SK-N-SH (cell line): ENCODE measurements at regions not wholly inside any gene's neighbourhood (a gene's known extent, or its start where the extent isn't known, plus 50 kb on each side); places are given as distances from the start of the nearest gene placed in this dataset.

Source experiments
- CTCF ChIA-PET: fragments of 300-600, 350-600 bp; formaldehyde crosslinking; extraction: SDS; loops from one replicate; lab custom pipeline; 2021; lab: Yijun Ruan, JAX
- POLR2A ChIA-PET: fragments of 350-600 bp; sonication (Branson Sonifier 250); formaldehyde crosslinking; extraction: SDS; loops from one replicate; lab custom pipeline; 2020; ENCODE audit warnings: antibody characterized with exemption, inconsistent platforms; lab: Yijun Ruan, JAX
- DNase-seq: peaks from one replicate; pipeline ENCODE4 v3.0.0; 2012
- H2AFZ ChIP-seq: fragments of 200-600 bp; sonication (generic); 2 replicates; pipeline ENCODE4 v1.8.1; 2016; ENCODE audit warnings: antibody characterized with exemption, mild to moderate bottlenecking, low read depth
- H3F3A ChIP-seq: fragments of 200-600 bp; sonication (generic); replicated peaks from 2 replicates; pipeline ENCODE3; 2016; ENCODE audit warnings: antibody characterized with exemption, mild to moderate bottlenecking; ENCODE audit not compliant: insufficient read depth
- H3K27ac ChIP-seq, 2 experiments: fragments of 200-500 bp in 1 of 2; fragments of 200-600 bp in 1 of 2; sonication (Bioruptor generic) in 1 of 2; sonication (generic), shearing (Covaris generic) in 1 of 2; 2 replicates each; pipeline versions ENCODE4 v1.5.1 to v1.6.1; 2014 to 2016; ENCODE audit warnings: low read depth in 2 of 2, inconsistent platforms in 1 of 2, low read length in 1 of 2, mild to moderate bottlenecking in 1 of 2, mixed read lengths in 1 of 2
- H3K27me3 ChIP-seq: fragments of 200-600 bp; sonication (generic), shearing (Covaris generic); 2 replicates; pipeline ENCODE4 v1.6.1; 2016; ENCODE audit warnings: mixed run types; ENCODE audit not compliant: insufficient read depth
- H3K36me3 ChIP-seq, 2 experiments: fragments of 200-500 bp in 1 of 2; fragments of 200-600 bp in 1 of 2; sonication (Bioruptor generic) in 1 of 2; sonication (generic) in 1 of 2; replicated peaks in 1 of 2; 2 replicates each; pipeline versions ENCODE3 to v1.5.1; 2014 to 2016; ENCODE audit warnings: low read length in 1 of 2, mild to moderate bottlenecking in 1 of 2; ENCODE audit not compliant: insufficient read depth in 2 of 2, control insufficient read depth in 1 of 2
- H3K4me1 ChIP-seq, 2 experiments: fragments of 200-500 bp in 1 of 2; fragments of 200-600 bp in 1 of 2; sonication (Bioruptor generic) in 1 of 2; sonication (generic), shearing (Covaris generic) in 1 of 2; 2 replicates each; pipeline versions ENCODE4 v1.5.1 to v1.6.1; 2014 to 2016; ENCODE audit warnings: low read depth in 1 of 2, low read length in 1 of 2, mixed run types in 1 of 2; ENCODE audit not compliant: insufficient read depth in 2 of 2, control insufficient read depth in 1 of 2
- H3K4me2 ChIP-seq: fragments of 200-600 bp; sonication (generic), shearing (Covaris generic); 2 replicates; pipeline ENCODE4 v1.6.1; 2017; ENCODE audit warnings: mixed run types
- H3K4me3 ChIP-seq, 2 experiments: fragments of 200-500 bp in 1 of 2; fragments of 200-600 bp in 1 of 2; sonication (Bioruptor generic) in 1 of 2; sonication (generic), shearing (Covaris generic) in 1 of 2; 2 replicates each; pipeline versions ENCODE4 v1.5.1 to v1.8.1; 2014 to 2016; ENCODE audit warnings: low read depth in 2 of 2, inconsistent platforms in 1 of 2, low read length in 1 of 2, mild to moderate bottlenecking in 1 of 2, mixed read lengths in 1 of 2, moderate library complexity in 1 of 2
- H3K79me2 ChIP-seq: fragments of 200-600 bp; sonication (generic); 2 replicates; pipeline ENCODE4 v1.8.1; 2017; ENCODE audit warnings: mild to moderate bottlenecking; ENCODE audit not compliant: insufficient read depth
- H3K9ac ChIP-seq: fragments of 200-600 bp; sonication (generic); 2 replicates; pipeline ENCODE4 v1.6.1; 2017; ENCODE audit warnings: mixed run types
- H3K9me2 ChIP-seq: fragments of 200-600 bp; sonication (generic); 2 replicates; pipeline ENCODE4 v1.6.1; 2017; ENCODE audit warnings: mixed run types
- H3K9me3 ChIP-seq: fragments of 200-600 bp; sonication (generic); 2 replicates; pipeline ENCODE4 v1.6.1; 2017; ENCODE audit warnings: mixed run types, mild to moderate bottlenecking, moderate library complexity
- H4K20me1 ChIP-seq: fragments of 200-600 bp; sonication (generic); 2 replicates; pipeline ENCODE4 v1.6.1; 2017; ENCODE audit warnings: mild to moderate bottlenecking, mixed run types; ENCODE audit not compliant: insufficient read depth
- ELF1 ChIP-seq: IDR thresholded peaks from 2 replicates; pipeline ENCODE4 v1.4.0; 2012
- FOXJ3 ChIP-seq: sonication (generic); formaldehyde crosslinking; IDR thresholded peaks from 2 replicates; pipeline ENCODE4 v1.5.1; 2020; ENCODE audit warnings: mild to moderate bottlenecking, missing genetic modification reagents
- FOXM1 ChIP-seq: IDR thresholded peaks from 2 replicates; pipeline ENCODE4 v1.4.0; 2012; ENCODE audit warnings: low read depth, mild to moderate bottlenecking
- GATA2 ChIP-seq: sonication (generic); formaldehyde crosslinking; IDR thresholded peaks from 2 replicates; pipeline ENCODE4 v1.5.0; 2020; ENCODE audit warnings: mild to moderate bottlenecking, missing genetic modification reagents
- IRF3 ChIP-seq: fragments of 150-350 bp; IDR thresholded peaks from 2 replicates; pipeline ENCODE4 v1.6.1; 2016; ENCODE audit warnings: mild to moderate bottlenecking, low read depth, low read length
- MEF2A ChIP-seq: IDR thresholded peaks from 2 replicates; pipeline ENCODE4 v1.4.0; 2012; ENCODE audit warnings: low read depth, borderline replicate concordance
- MXI1 ChIP-seq: IDR thresholded peaks from 2 replicates; pipeline ENCODE4 v1.6.1; 2012; ENCODE audit warnings: mild to moderate bottlenecking, low read depth, low read length, improper control_type of control experiment
- NRF1 ChIP-seq: IDR thresholded peaks from 2 replicates; pipeline ENCODE4 v1.6.1; 2012; ENCODE audit warnings: low read depth, mild to moderate bottlenecking, low read length
- RAD21 ChIP-seq: IDR thresholded peaks from 2 replicates; pipeline ENCODE4 v1.6.1; 2012; ENCODE audit warnings: mild to moderate bottlenecking, low read length
- RFX5 ChIP-seq: IDR thresholded peaks from 2 replicates; pipeline ENCODE4 v1.6.1; 2012; ENCODE audit warnings: mild to moderate bottlenecking, improper control_type of control experiment, low read length
- TAF1 ChIP-seq: IDR thresholded peaks from 2 replicates; pipeline ENCODE4 v1.6.1; 2012; ENCODE audit warnings: low read depth, mild to moderate bottlenecking, low read length, moderate library complexity, borderline replicate concordance
- TCF12 ChIP-seq: IDR thresholded peaks from 2 replicates; pipeline ENCODE4 v1.4.0; 2012
- USF1 ChIP-seq: IDR thresholded peaks from 2 replicates; pipeline ENCODE4 v1.4.0; 2012; ENCODE audit warnings: low read depth, borderline replicate concordance
- USF2 ChIP-seq: fragments of 150-350 bp; IDR thresholded peaks from 2 replicates; pipeline ENCODE4 v1.6.1; 2017; ENCODE audit warnings: antibody characterized with exemption, low read length, low read depth, borderline replicate concordance
- YY1 ChIP-seq: IDR thresholded peaks from 2 replicates; pipeline ENCODE4 v1.4.0; 2012; ENCODE audit warnings: low read depth, mild to moderate bottlenecking
- ZBTB33 ChIP-seq: IDR thresholded peaks from 2 replicates; pipeline ENCODE4 v1.4.0; 2012; ENCODE audit warnings: low read depth, borderline replicate concordance
- WGBS: methylation state at CpG from one replicate; pipeline ENCODE4 v1.1.6; 2017; ENCODE audit warnings: low lambda C conversion rate; 5-methylcytosine and 5-hydroxymethylcytosine counted together

- Histone ChIP-seq H3K9ac (no peak overlapping the region), H3K27ac (no peak overlapping the region), H3K36me3 (no peaks in the 10 kb centered on the region), H2AFZ (no peak overlapping the region), H3K4me2 (peak overlapping the region; percentile 42; the same call in 1 of the 2 replicates), H3K4me1 (peaks cover 0 to 6% of the 10 kb centered on the region in 2 experiments; a peak in 2 of 4 replicates), H3K9me3 (no peaks in the 10 kb centered on the region), H3K27me3 (no peaks in the 10 kb centered on the region), H3F3A (no peaks in the 10 kb centered on the region), H4K20me1 (no peaks in the 10 kb centered on the region), H3K9me2 (no peaks in the 10 kb centered on the region), H3K79me2 (no peaks in the 10 kb centered on the region), H3K4me3 (peak overlapping the region in 1 of 2 experiments; percentile 36; a peak in 1 of 4 replicates)
- POLR2A ChIA-PET, result no interaction called here
- TF ChIP-seq USF2, result no peak
- TF ChIP-seq FOXJ3, result no peak
- TF ChIP-seq RAD21, result no peak
- no peak for TF ChIP-seq ZBTB33
- no peak for TF ChIP-seq FOXM1
- TF ChIP-seq MXI1, result no peak
- no peak for TF ChIP-seq IRF3
- no peak for TF ChIP-seq ELF1
- TF ChIP-seq MEF2A, result no peak
- TF ChIP-seq YY1, result no peak
- no peak for TF ChIP-seq GATA2 (CRISPR knock-in tag)
- no peak for TF ChIP-seq RFX5
- DNase-seq, result no peak
- CTCF ChIA-PET, result interaction anchor here (0.8 to 1.1 kb wide), 2 partner anchors 8 to 10 kb away, joined by 3 read pairs; no protein-coding TSS in a partner anchor
- 47% methylated on average over 4 of the region's 4 CpGs for WGBS
These were observed 340.3 kb upstream of the WWC1 start for GRCh38 chr5:167951116-167951515.

- H3K27ac ChIP-seq, result no peak overlapping the region
- H3K27me3 ChIP-seq, result no peaks in the 10 kb centered on the region
- no peaks in the 10 kb centered on the region for H4K20me1 ChIP-seq
- no peak overlapping the region for H3K9ac ChIP-seq
- no peak for TF ChIP-seq NRF1
- no peak for TF ChIP-seq USF1
- TF ChIP-seq FOXJ3, result no peak
- no peak for TF ChIP-seq USF2
- no peak for TF ChIP-seq TCF12
- TF ChIP-seq TAF1, result no peak
- H3F3A ChIP-seq, result no peaks in the 10 kb centered on the region
- no peak overlapping the region for H2AFZ ChIP-seq
- ChIA-PET CTCF (interaction anchor here (0.6 to 1.6 kb wide), 2 partner anchors 8 to 26 kb away, joined by 3 to 4 read pairs; no protein-coding TSS in a partner anchor), POLR2A (no interaction called here)
- no peak overlapping the region for H3K4me3 ChIP-seq
- peaks cover 0 to 2% of the 10 kb centered on the region in 2 experiments; a peak in 1 of 4 replicates for H3K4me1 ChIP-seq
- no peak overlapping the region for H3K4me2 ChIP-seq
- no peak for DNase-seq
- H3K79me2 ChIP-seq, result no peaks in the 10 kb centered on the region
- H3K9me2 ChIP-seq, result no peaks in the 10 kb centered on the region
- H3K36me3 ChIP-seq, result no peaks in the 10 kb centered on the region
- H3K9me3 ChIP-seq, result no peaks in the 10 kb centered on the region
- 73% methylated on average over 19 of the region's 19 CpGs for WGBS
These were observed 339.0 kb upstream of the WWC1 start for GRCh38 chr5:167952278-167952995.
